Erythroblast (primary cell): ENCODE measurements at regions not wholly inside any gene's neighbourhood (a gene's known extent, or its start where the extent isn't known, plus 50 kb on each side); places are given as distances from the start of the nearest gene placed in this dataset.

Source experiments
- GATA1 ChIP-seq: IDR thresholded peaks from 2 replicates; pipeline ENCODE4 v1.6.1; 2011; ENCODE audit warnings: low read depth, mild to moderate bottlenecking, control low read depth, low read length, moderate library complexity
- POLR2A ChIP-seq: IDR thresholded peaks from 2 replicates; pipeline ENCODE4 v1.6.1; 2011; ENCODE audit warnings: mild to moderate bottlenecking, low read length

- TF ChIP-seq POLR2A (no peak), GATA1 (no peak)
These were observed 296.6 kb downstream of the OMA1 start for GRCh38 chr1:58249737-58250586.
